ENCODE measurements at regions not wholly inside any gene's neighbourhood (a gene's known extent, or its start where the extent isn't known, plus 50 kb on each side); places are given as distances from the start of the nearest gene placed in this dataset.

DNA sequence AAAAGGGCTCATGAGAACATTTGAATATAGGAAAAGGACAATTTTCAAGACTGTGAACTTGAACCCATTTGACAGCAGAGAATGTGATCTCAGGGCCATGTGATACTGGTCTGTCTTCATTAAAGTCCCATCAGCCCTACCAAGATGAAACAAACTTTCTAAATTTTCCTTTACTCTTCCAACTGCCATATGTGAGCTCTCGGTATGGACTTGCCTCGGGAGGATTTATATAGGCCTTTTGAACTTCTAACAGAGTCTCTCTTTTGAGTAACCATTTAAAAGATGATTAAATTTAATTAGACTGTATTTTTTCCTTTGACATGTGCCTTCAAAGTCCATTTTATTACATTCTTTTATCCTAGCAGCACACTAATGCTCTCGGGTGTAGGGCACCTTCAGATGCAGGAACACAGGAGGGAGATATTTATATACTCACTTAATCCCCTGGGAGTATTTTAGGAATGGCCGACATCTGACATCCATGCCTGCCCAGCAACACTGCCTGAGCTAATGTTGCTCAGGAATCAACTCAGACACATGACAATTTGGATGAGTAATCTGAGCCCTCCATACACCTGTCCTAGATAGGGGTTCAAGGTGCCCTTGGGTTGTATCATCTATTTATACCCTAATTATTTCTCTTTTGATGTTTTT lies 155.0 kb downstream of the SLC7A11 start:
- Histone ChIP-seq H3K14ac (replicated peaks; ENCODE audit: low read depth, low read length) (no peak overlapping the region), H3K79me1 (ENCODE audit: low read depth in 1 of 2, low read length in 2 of 2) (no peaks in the 10 kb centered on the region), H2AK5ac (ENCODE audit: low read depth, low read length) (no peak overlapping the region), H2BK5ac (ENCODE audit: low read depth, low read length, poor library complexity, severe bottlenecking) (no peak overlapping the region), H3K9me1 (ENCODE audit: insufficient read depth, low read length) (no peaks in the 10 kb centered on the region), H2BK20ac (ENCODE audit: low read depth, low read length) (no peak overlapping the region), H3K36me3 (ENCODE audit: control insufficient read depth, insufficient read depth, low read length) (no peaks in the 10 kb centered on the region), H3K27ac (ENCODE audit: insufficient read depth, low read length) (no peak overlapping the region), H2BK15ac (ENCODE audit: low read depth, low read length) (no peak overlapping the region), H3K4me2 (ENCODE audit: low read depth, low read length) (no peak overlapping the region), H3K27me3 (ENCODE audit: control insufficient read depth, insufficient read depth, low read length) (no peaks in the 10 kb centered on the region), H3K4ac (ENCODE audit: low read depth, low read length) (no peak overlapping the region), H3K4me1 (ENCODE audit: control insufficient read depth, insufficient read depth, low read length) (0 out of 2 replicates have a peak, but pooled peaks cover 2% of the 10 kb centered on the region), H2BK120ac (ENCODE audit: low read depth, low read length) (0 out of 2 replicates have a peak overlapping the region, but pooled peaks have one; percentile 5), H2AFZ (replicated peaks; ENCODE audit: low read length, poor library complexity) (no peak overlapping the region), H3K18ac (ENCODE audit: low read depth, low read length) (no peak overlapping the region), H4K20me1 (ENCODE audit: insufficient read depth, low read length) (no peaks in the 10 kb centered on the region), H4K5ac (ENCODE audit: low read depth, low read length) (no peak overlapping the region; the same call in 1 of the 2 replicates), H4K91ac (ENCODE audit: insufficient read depth, low read depth, low read length) (no peak overlapping the region), H3K4me3 (ENCODE audit: insufficient read depth, low read depth, low read length) (no peak overlapping the region), H4K8ac (ENCODE audit: low read depth in 2 of 2, low read length in 2 of 2) (no peak overlapping the region; a peak in 1 of 4 replicates), H3K56ac (ENCODE audit: extremely low read depth, insufficient read depth, low read length) (no peak overlapping the region), H3K9ac (ENCODE audit: low read depth, low read length) (no peak overlapping the region), H3K23ac (ENCODE audit: low read depth, low read length) (no peak overlapping the region), H2AK9ac (replicated peaks; ENCODE audit: low read depth, low read length, poor library complexity) (no peak overlapping the region), H3K9me3 (ENCODE audit: control insufficient read depth, insufficient read depth, low read length) (no peaks in the 10 kb centered on the region)
- in situ Hi-C loops (cut with MboI; ENCODE audit: low sequenced_read_pairs) (loop anchor here (5.0 kb wide), 1 partner anchor 50 kb away; no protein-coding TSS in a partner anchor), intact Hi-C loops (cut with micrococcal nuclease) (no loop called here), dilution Hi-C loops (cut with HindIII; ENCODE audit: low sequenced_read_pairs, unreplicated experiment) (no loop called here)
- DNase-seq (no peak), ATAC-seq (ENCODE audit: low read depth) (no peak)
- ChIA-PET POLR2A (ENCODE audit: unreplicated experiment) (no interaction called here), CTCF (interaction anchor here (1.0 to 2.5 kb wide), 2 partner anchors 12 to 52 kb away, joined by 3 to 11 read pairs; no protein-coding TSS in a partner anchor)
- no peak for TF ChIP-seq MAFK (IDR thresholded peaks at IDR 0.05; ENCODE audit: low read depth, low read length)
- TF ChIP-seq, protein P1, sequence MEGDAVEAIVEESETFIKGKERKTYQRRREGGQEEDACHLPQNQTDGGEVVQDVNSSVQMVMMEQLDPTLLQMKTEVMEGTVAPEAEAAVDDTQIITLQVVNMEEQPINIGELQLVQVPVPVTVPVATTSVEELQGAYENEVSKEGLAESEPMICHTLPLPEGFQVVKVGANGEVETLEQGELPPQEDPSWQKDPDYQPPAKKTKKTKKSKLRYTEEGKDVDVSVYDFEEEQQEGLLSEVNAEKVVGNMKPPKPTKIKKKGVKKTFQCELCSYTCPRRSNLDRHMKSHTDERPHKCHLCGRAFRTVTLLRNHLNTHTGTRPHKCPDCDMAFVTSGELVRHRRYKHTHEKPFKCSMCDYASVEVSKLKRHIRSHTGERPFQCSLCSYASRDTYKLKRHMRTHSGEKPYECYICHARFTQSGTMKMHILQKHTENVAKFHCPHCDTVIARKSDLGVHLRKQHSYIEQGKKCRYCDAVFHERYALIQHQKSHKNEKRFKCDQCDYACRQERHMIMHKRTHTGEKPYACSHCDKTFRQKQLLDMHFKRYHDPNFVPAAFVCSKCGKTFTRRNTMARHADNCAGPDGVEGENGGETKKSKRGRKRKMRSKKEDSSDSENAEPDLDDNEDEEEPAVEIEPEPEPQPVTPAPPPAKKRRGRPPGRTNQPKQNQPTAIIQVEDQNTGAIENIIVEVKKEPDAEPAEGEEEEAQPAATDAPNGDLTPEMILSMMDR (conservative IDR thresholded peaks at IDR 0.05; ENCODE audit: low read depth, low read length) = no peak
- TF ChIP-seq, protein P2, sequence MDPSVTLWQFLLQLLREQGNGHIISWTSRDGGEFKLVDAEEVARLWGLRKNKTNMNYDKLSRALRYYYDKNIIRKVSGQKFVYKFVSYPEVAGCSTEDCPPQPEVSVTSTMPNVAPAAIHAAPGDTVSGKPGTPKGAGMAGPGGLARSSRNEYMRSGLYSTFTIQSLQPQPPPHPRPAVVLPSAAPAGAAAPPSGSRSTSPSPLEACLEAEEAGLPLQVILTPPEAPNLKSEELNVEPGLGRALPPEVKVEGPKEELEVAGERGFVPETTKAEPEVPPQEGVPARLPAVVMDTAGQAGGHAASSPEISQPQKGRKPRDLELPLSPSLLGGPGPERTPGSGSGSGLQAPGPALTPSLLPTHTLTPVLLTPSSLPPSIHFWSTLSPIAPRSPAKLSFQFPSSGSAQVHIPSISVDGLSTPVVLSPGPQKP (IDR thresholded peaks at IDR 0.05; ENCODE audit: borderline replicate concordance, low read depth, low read length) = no peak
- no peak for TF ChIP-seq RCOR1 (IDR thresholded peaks at IDR 0.05; ENCODE audit: insufficient replicate concordance, low read length)
- no CpG with 5 or more reads among the region's 4 CpGs for WGBS, 2 experiments (ENCODE audit: extremely low coverage in 2 of 2, insufficient read length in 1 of 2)
- no TSS peak for BruUV-seq (replicated peaks)

Measured in IMR-90 (cell line).